Progenitor cell of endocrine pancreas (in vitro differentiated cells): ENCODE measurements at regions not wholly inside any gene's neighbourhood (a gene's known extent, or its start where the extent isn't known, plus 50 kb on each side); places are given as distances from the start of the nearest gene placed in this dataset.
"Not testable (repeated sequence)": the region's sequence is repeated elsewhere in the genome, so short reads cannot be mapped to it uniquely, and the experiment has no call there.

ENCODE experiments used
- DNase-seq: peaks from one replicate; pipeline ENCODE4 v3.0.0; 2021; ENCODE audit warnings: low spot score; ENCODE audit not compliant: unreplicated experiment
- H3K27ac Mint-ChIP-seq: 2 replicates; pipeline ENCODE4 v1.8.0; 2021; ENCODE audit warnings: mild to moderate bottlenecking, moderate library complexity, mixed read lengths
- H3K27me3 Mint-ChIP-seq: 2 replicates; pipeline ENCODE4 v1.8.0; 2021; ENCODE audit warnings: mixed read lengths
- H3K36me3 Mint-ChIP-seq: 2 replicates; pipeline ENCODE4 v1.8.0; 2022; ENCODE audit warnings: mixed read lengths; ENCODE audit not compliant: insufficient read depth
- H3K4me1 Mint-ChIP-seq: 2 replicates; pipeline ENCODE4 v1.8.0; 2021; ENCODE audit warnings: low read depth, mixed read lengths
- H3K4me3 Mint-ChIP-seq: 2 replicates; pipeline ENCODE4 v1.8.0; 2021; ENCODE audit warnings: low read depth, mild to moderate bottlenecking, moderate library complexity, mixed read lengths
- H3K9me3 Mint-ChIP-seq: 2 replicates; pipeline ENCODE4 v1.8.0; 2021; ENCODE audit warnings: low read depth, mixed read lengths
- CTCF ChIP-seq: fragments of 200-600 bp; sonication (generic); IDR thresholded peaks from one replicate; pipeline ENCODE4 v1.5.0; 2021; ENCODE audit warnings: antibody characterized with exemption, mild to moderate bottlenecking; ENCODE audit not compliant: unreplicated experiment

DNA sequence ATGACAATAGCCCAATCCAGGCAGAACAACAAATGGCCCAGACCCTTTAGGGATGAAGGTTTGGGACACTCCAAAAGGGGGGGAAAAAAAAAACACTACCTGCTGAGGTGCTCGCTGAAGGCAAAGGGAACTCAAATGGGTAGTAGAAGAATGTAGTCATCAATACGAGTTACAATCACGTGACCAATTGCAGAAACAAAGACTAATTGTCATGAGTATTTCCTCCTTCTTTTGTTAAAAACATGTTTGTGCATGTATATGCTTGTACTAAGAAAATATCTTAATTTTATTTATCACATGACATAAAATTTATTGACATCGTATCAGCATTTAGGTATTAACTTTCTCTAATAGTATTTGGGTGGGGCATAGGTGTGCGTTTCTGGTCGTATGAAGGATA is 743.5 kb downstream of the DNAH5 start:
- Mint-ChIP-seq H3K9me3 (peaks cover 15% of the 10 kb centered on the region), H3K36me3 (peaks cover 3% of the 10 kb centered on the region), H3K4me1 (no peaks in the 10 kb centered on the region), H3K27ac (no peak overlapping the region), H3K27me3 (peaks cover 4% of the 10 kb centered on the region), H3K4me3 (no peak overlapping the region)
- TF ChIP-seq CTCF = no peak
- DNase-seq = no peak

DNA sequence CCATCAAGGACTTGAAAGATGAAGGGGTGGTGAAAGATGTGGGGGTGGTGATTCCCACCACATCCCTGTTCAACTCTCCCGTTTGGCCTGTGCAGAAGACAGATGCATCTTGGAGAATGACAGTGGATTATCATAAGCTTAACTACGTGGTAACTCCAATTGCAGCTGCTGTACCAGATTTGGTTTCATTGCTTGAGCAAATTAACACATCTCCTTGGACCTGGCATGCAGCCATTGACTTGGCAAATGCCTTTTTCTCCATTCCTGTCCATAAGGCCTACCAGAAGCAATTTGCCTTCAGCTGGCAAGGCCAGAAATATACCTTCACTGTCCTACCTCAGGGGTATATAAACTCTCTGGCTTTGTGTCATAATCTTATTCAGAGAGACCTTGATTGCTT is 746.3 kb downstream of the DNAH5 start:
- H3K27me3 Mint-ChIP-seq, DNase-seq, H3K36me3 Mint-ChIP-seq, H3K4me1 Mint-ChIP-seq, H3K4me3 Mint-ChIP-seq, H3K27ac Mint-ChIP-seq: not testable (repeated sequence)
- H3K9me3 Mint-ChIP-seq = peaks cover 11% of the 10 kb centered on the region

DNA sequence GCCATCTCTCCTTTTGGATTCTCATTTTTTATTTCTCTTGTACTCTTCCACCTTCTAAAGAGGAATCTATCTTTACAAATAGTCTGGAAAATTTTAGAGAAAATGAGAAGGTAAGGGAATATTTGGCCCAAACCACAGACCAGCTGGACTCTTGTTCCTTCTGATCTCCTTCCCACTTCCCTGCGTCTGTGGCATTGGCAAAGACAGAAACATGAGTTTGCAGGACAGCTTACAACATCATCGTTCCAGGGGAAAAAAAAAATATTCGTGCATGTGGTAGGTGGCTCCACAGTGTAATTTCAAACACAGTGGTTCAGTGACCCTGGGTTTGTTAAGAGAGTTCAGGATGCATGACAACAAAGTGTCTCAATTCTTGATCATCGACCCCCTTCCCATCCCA is 755.0 kb downstream of the DNAH5 start:
- TF ChIP-seq CTCF = no peak

GRCh38 chr5:13188371-13188770 is 756.1 kb downstream of the DNAH5 start:
- TF ChIP-seq CTCF = no peak
- Mint-ChIP-seq H3K4me3 (no peak overlapping the region), H3K9me3 (no peaks in the 10 kb centered on the region), H3K27me3 (peaks cover 3% of the 10 kb centered on the region), H3K36me3 (no peaks in the 10 kb centered on the region), H3K4me1 (peaks cover 8% of the 10 kb centered on the region), H3K27ac (no peak overlapping the region)
- no peak for DNase-seq

More for the DNA sequence above, 755.0 kb downstream of the DNAH5 start:
- no peaks in the 10 kb centered on the region for H3K9me3 Mint-ChIP-seq
- H3K27ac Mint-ChIP-seq = no peak overlapping the region
- H3K36me3 Mint-ChIP-seq = no peaks in the 10 kb centered on the region
- H3K4me3 Mint-ChIP-seq = no peak overlapping the region
- peaks cover 8% of the 10 kb centered on the region for H3K4me1 Mint-ChIP-seq
- DNase-seq = no peak
- H3K27me3 Mint-ChIP-seq = peaks cover 3% of the 10 kb centered on the region

GRCh38 chr5:13187186-13187585 is 757.3 kb downstream of the DNAH5 start:
- Mint-ChIP-seq H3K9me3 (peaks cover 10% of the 10 kb centered on the region), H3K4me3 (no peak overlapping the region), H3K27me3 (peaks cover 3% of the 10 kb centered on the region), H3K27ac (no peak overlapping the region), H3K36me3 (no peaks in the 10 kb centered on the region), H3K4me1 (peaks cover 8% of the 10 kb centered on the region)
- no peak for DNase-seq
- TF ChIP-seq CTCF = no peak

- no peak for TF ChIP-seq CTCF
- Mint-ChIP-seq H3K4me1 (peaks cover 8% of the 10 kb centered on the region), H3K36me3 (no peaks in the 10 kb centered on the region), H3K4me3 (no peak overlapping the region), H3K27ac (no peak overlapping the region), H3K9me3 (peaks cover 10% of the 10 kb centered on the region), H3K27me3 (peaks cover 3% of the 10 kb centered on the region)
- no peak for DNase-seq
These were observed 758.3 kb downstream of the DNAH5 start for GRCh38 chr5:13186177-13186576.
